Testis (tissue), 2 donors: ENCODE measurements at regions not wholly inside any gene's neighbourhood (a gene's known extent, or its start where the extent isn't known, plus 50 kb on each side); places are given as distances from the start of the nearest gene placed in this dataset.

ENCODE experiments used
- CTCF ChIP-seq, 3 experiments: fragments of 450-650 bp in 2 of 3; fragments of 200-600 bp in 1 of 3; sonication (generic) in 1 of 3; IDR thresholded peaks; one replicate each; pipeline ENCODE4 v1.5.1; 2016 to 2019; ENCODE audit warnings: antibody characterized with exemption in 3 of 3, mild to moderate bottlenecking in 2 of 3, moderate library complexity in 1 of 3
- POLR2A ChIP-seq: fragments of 450-650 bp; IDR thresholded peaks from one replicate; pipeline ENCODE4 v1.6.1; 2017; ENCODE audit warnings: antibody characterized with exemption, mild to moderate bottlenecking, moderate library complexity

GRCh38 chr1:188269956-188270355 lies 1441.2 kb downstream of the PLA2G4A start:
- TF ChIP-seq CTCF (IDR thresholded peaks at IDR 0.05) (no peak), POLR2A (no peak)
